Mesodermal cell (in vitro differentiated cells): ENCODE measurements at regions not wholly inside any gene's neighbourhood (a gene's known extent, or its start where the extent isn't known, plus 50 kb on each side); places are given as distances from the start of the nearest gene placed in this dataset.
"Not testable (repeated sequence)": the region's sequence is repeated elsewhere in the genome, so short reads cannot be mapped to it uniquely, and the experiment has no call there.

Source experiments
- H3K27ac ChIP-seq: 2 replicates; pipeline ENCODE4 v1.7.0; 2013; ENCODE audit warnings: mild to moderate bottlenecking, low read depth, low read length, moderate library complexity; ENCODE audit not compliant: severe bottlenecking
- H3K36me3 ChIP-seq: 2 replicates; pipeline ENCODE4 v1.7.1; 2013; ENCODE audit warnings: mild to moderate bottlenecking, low read length, moderate library complexity; ENCODE audit not compliant: control insufficient read depth, insufficient read depth
- H3K4me1 ChIP-seq: one replicate; pipeline ENCODE4 v1.7.1; 2013; ENCODE audit warnings: mild to moderate bottlenecking, low read length; ENCODE audit not compliant: insufficient read depth, control insufficient read depth, poor library complexity, severe bottlenecking
- H3K4me3 ChIP-seq: 2 replicates; pipeline ENCODE4 v1.7.0; 2013; ENCODE audit warnings: low read length, control low read depth, mild to moderate bottlenecking; ENCODE audit not compliant: insufficient read depth, poor library complexity, severe bottlenecking; ENCODE audit errors: extremely low read depth
- H3K9me3 ChIP-seq: 2 replicates; pipeline ENCODE4 v1.7.1; 2013; ENCODE audit warnings: mild to moderate bottlenecking, low read length, moderate library complexity; ENCODE audit not compliant: control insufficient read depth
- WGBS, 2 experiments: methylation state at CpG; one replicate each; pipeline ENCODE4 v1.1.5; 2013; ENCODE audit warnings: missing lambda C conversion rate in 2 of 2; ENCODE audit not compliant: insufficient coverage in 2 of 2; 5-methylcytosine and 5-hydroxymethylcytosine counted together

- Histone ChIP-seq H3K4me3 (no peak overlapping the region), H3K9me3 (no peaks in the 10 kb centered on the region), H3K27ac (no peak overlapping the region), H3K4me1 (no peaks in the 10 kb centered on the region), H3K36me3 (no peaks in the 10 kb centered on the region)
- WGBS, 2 experiments: 80% methylated on average over 2 of the region's 3 CpGs; no CpG with 5 or more reads in 1 of the 2 experiments
Observed at GRCh38 chr4:27966664-27967063, 1106.0 kb downstream of the STIM2 start.

- H3K36me3 ChIP-seq: no peaks in the 10 kb centered on the region
- H3K27ac ChIP-seq: no peak overlapping the region
- no peaks in the 10 kb centered on the region for H3K9me3 ChIP-seq
- H3K4me3 ChIP-seq: no peak overlapping the region
- H3K4me1 ChIP-seq: no peaks in the 10 kb centered on the region
- no CpG with 5 or more reads among the region's 1 CpG for WGBS, 2 experiments
Observed at GRCh38 chr4:27973056-27973455, 1112.4 kb downstream of the STIM2 start.

- no peak overlapping the region for H3K27ac ChIP-seq
- no peaks in the 10 kb centered on the region for H3K36me3 ChIP-seq
- H3K4me3 ChIP-seq: no peak overlapping the region
- no peaks in the 10 kb centered on the region for H3K4me1 ChIP-seq
- no CpG with 5 or more reads among the region's 1 CpG for WGBS, 2 experiments
- H3K9me3 ChIP-seq: no peaks in the 10 kb centered on the region
Observed at GRCh38 chr4:27973700-27974099, 1113.1 kb downstream of the STIM2 start.

- Histone ChIP-seq H3K4me3 (no peak overlapping the region), H3K9me3 (no peaks in the 10 kb centered on the region), H3K4me1 (no peaks in the 10 kb centered on the region), H3K36me3 (no peaks in the 10 kb centered on the region), H3K27ac (no peak overlapping the region)
- 73 to 77% methylated on average over 2 of the region's 2 CpGs for whole genome bisulfite sequencing, 2 experiments
Observed at GRCh38 chr4:27974339-27974738, 1113.7 kb downstream of the STIM2 start.

- H3K36me3 ChIP-seq, H3K4me3 ChIP-seq, H3K27ac ChIP-seq, H3K4me1 ChIP-seq, H3K9me3 ChIP-seq: not testable (repeated sequence)
- 67 to 79% methylated on average over 2 to 3 of the region's 3 CpGs for WGBS, 2 experiments
Observed at GRCh38 chr4:27974881-27975280, 1114.2 kb downstream of the STIM2 start.

- H3K4me3 ChIP-seq, H3K4me1 ChIP-seq, H3K36me3 ChIP-seq, H3K9me3 ChIP-seq, H3K27ac ChIP-seq: not testable (repeated sequence)
- WGBS, 2 experiments: 95 to 97% methylated on average over 9 to 13 of the region's 22 CpGs
Observed at GRCh38 chr4:27978427-27979109, 1117.9 kb downstream of the STIM2 start.

- Histone ChIP-seq H3K4me3 (no peak overlapping the region), H3K27ac (no peak overlapping the region), H3K9me3 (no peaks in the 10 kb centered on the region), H3K4me1 (no peaks in the 10 kb centered on the region), H3K36me3 (no peaks in the 10 kb centered on the region)
- WGBS, 2 experiments: 100% methylated on average over 2 of the region's 4 CpGs; no CpG with 5 or more reads in 1 of the 2 experiments
Observed at GRCh38 chr4:27985522-27985921, 1124.9 kb downstream of the STIM2 start.

GRCh38 chr4:27986476-27986875 is 1125.8 kb downstream of the STIM2 start:
- WGBS, 2 experiments: no CpG with 5 or more reads among the region's 1 CpG
- Histone ChIP-seq H3K4me3 (no peak overlapping the region), H3K9me3 (no peaks in the 10 kb centered on the region), H3K4me1 (no peaks in the 10 kb centered on the region), H3K36me3 (no peaks in the 10 kb centered on the region), H3K27ac (no peak overlapping the region)

GRCh38 chr4:28001698-28002097 is 1141.1 kb downstream of the STIM2 start:
- 92 to 94% methylated on average over 2 to 4 of the region's 4 CpGs for WGBS, 2 experiments
- Histone ChIP-seq H3K36me3 (no peaks in the 10 kb centered on the region), H3K27ac (no peak overlapping the region)

GRCh38 chr4:28004520-28004919 is 1143.9 kb downstream of the STIM2 start:
- Histone ChIP-seq H3K4me3 (no peak overlapping the region), H3K9me3 (no peaks in the 10 kb centered on the region), H3K4me1 (no peaks in the 10 kb centered on the region), H3K27ac (no peak overlapping the region), H3K36me3 (no peaks in the 10 kb centered on the region)

More at GRCh38 chr4:28001698-28002097, 1141.1 kb downstream of the STIM2 start:
- H3K4me1 ChIP-seq: no peaks in the 10 kb centered on the region
- H3K4me3 ChIP-seq: no peak overlapping the region
- H3K9me3 ChIP-seq: no peaks in the 10 kb centered on the region

GRCh38 chr4:28006021-28006420 is 1145.4 kb downstream of the STIM2 start:
- Histone ChIP-seq H3K4me1 (no peaks in the 10 kb centered on the region), H3K4me3 (no peak overlapping the region), H3K36me3 (no peaks in the 10 kb centered on the region), H3K9me3 (no peaks in the 10 kb centered on the region), H3K27ac (no peak overlapping the region)
- WGBS, 2 experiments: 91 to 99% methylated on average over 11 of the region's 12 CpGs
